ENCODE measurements at regions not wholly inside any gene's neighbourhood (a gene's known extent, or its start where the extent isn't known, plus 50 kb on each side); places are given as distances from the start of the nearest gene placed in this dataset.

GRCh38 chr10:20399772-20400171, 497.3 kb downstream of the NEBL start:
- ChIA-PET POLR2A (no interaction called here), CTCF (no interaction called here)
- peaks cover 7% of the 10 kb centered on the region for H3K9me3 Mint-ChIP-seq
- peaks cover 7% of the 10 kb centered on the region for H3K36me3 Mint-ChIP-seq
- H3K4me3 Mint-ChIP-seq: no peak overlapping the region
- H3K4me1 Mint-ChIP-seq: peaks cover 8% of the 10 kb centered on the region
- DNase-seq (ENCODE audit: low spot score): no peak
- TF ChIP-seq E2F4 (CRISPR knock-in tag; IDR thresholded peaks at IDR 0.05; ENCODE audit: borderline replicate concordance, low read depth) (no peak), HMGA2 (CRISPR knock-in tag; IDR thresholded peaks at IDR 0.05) (no peak), ZNF138 (CRISPR knock-in tag; conservative IDR thresholded peaks at IDR 0.05) (no peak), ZNF396 (CRISPR knock-in tag; IDR thresholded peaks at IDR 0.05; ENCODE audit: borderline replicate concordance) (no peak), ZNF671 (CRISPR knock-in tag; IDR thresholded peaks at IDR 0.05) (no peak), MYBL2 (CRISPR knock-in tag; IDR thresholded peaks at IDR 0.05) (no peak), MLX (CRISPR knock-in tag; IDR thresholded peaks at IDR 0.05) (no peak), E2F5 (CRISPR knock-in tag; IDR thresholded peaks at IDR 0.05) (no peak), NFATC4 (CRISPR knock-in tag; IDR thresholded peaks at IDR 0.05) (no peak), ATF6 (CRISPR knock-in tag; IDR thresholded peaks at IDR 0.05) (no peak)
- ATAC-seq: no peak
- H3K27ac Mint-ChIP-seq: no peak overlapping the region
- no peaks in the 10 kb centered on the region for H3K27me3 Mint-ChIP-seq (ENCODE audit: low read depth)

GRCh38 chr10:20396701-20397100, 500.4 kb downstream of the NEBL start:
- ATAC-seq (no peak), DNase-seq (ENCODE audit: low spot score) (no peak)
- Mint-ChIP-seq H3K27me3 (ENCODE audit: low read depth) (no peaks in the 10 kb centered on the region), H3K27ac (no peak overlapping the region), H3K9me3 (peaks cover 7% of the 10 kb centered on the region), H3K4me1 (peaks cover 3% of the 10 kb centered on the region; the same call in 1 of the 2 replicates), H3K36me3 (peaks cover 7% of the 10 kb centered on the region), H3K4me3 (no peak overlapping the region)
- ChIA-PET CTCF (no interaction called here), POLR2A (no interaction called here)
- TF ChIP-seq SP1 (CRISPR knock-in tag; conservative IDR thresholded peaks at IDR 0.05) (no peak), AR (CRISPR knock-in tag; IDR thresholded peaks at IDR 0.05) (no peak), ZNF512 (CRISPR knock-in tag; IDR thresholded peaks at IDR 0.05; ENCODE audit: borderline replicate concordance) (no peak), ATF6 (CRISPR knock-in tag; IDR thresholded peaks at IDR 0.05) (no peak), TCF7 (CRISPR knock-in tag; IDR thresholded peaks at IDR 0.05; ENCODE audit: low read depth) (no peak), KAT7 (CRISPR knock-in tag; IDR thresholded peaks at IDR 0.05; ENCODE audit: borderline replicate concordance) (no peak), TP53 (CRISPR knock-in tag; IDR thresholded peaks at IDR 0.05) (no peak), ATF3 (CRISPR knock-in tag; conservative IDR thresholded peaks at IDR 0.05) (no peak)

Measured in WTC11 (cell line).